Mesenchymal stem cell (in vitro differentiated cells and primary cell): ENCODE measurements at regions not wholly inside any gene's neighbourhood (a gene's known extent, or its start where the extent isn't known, plus 50 kb on each side); places are given as distances from the start of the nearest gene placed in this dataset.
"Not testable (repeated sequence)": the region's sequence is repeated elsewhere in the genome, so short reads cannot be mapped to it uniquely, and the experiment has no call there.

ENCODE experiments used
- DNase-seq: peaks from one replicate; pipeline ENCODE4 v3.0.0-alpha.2; 2013
- H2AFZ ChIP-seq: one replicate; pipeline ENCODE4 v1.6.1; 2013; ENCODE audit warnings: low read depth, mild to moderate bottlenecking, control low read depth, inconsistent platforms, low read length, moderate library complexity
- H2AK5ac ChIP-seq: 2 replicates; pipeline ENCODE4 v1.6.1; 2013; ENCODE audit warnings: low read length, moderate library complexity, mild to moderate bottlenecking, inconsistent platforms; ENCODE audit not compliant: severe bottlenecking
- H2BK120ac ChIP-seq: one replicate; pipeline ENCODE4 v1.6.1; 2013; ENCODE audit warnings: low read depth, mild to moderate bottlenecking, inconsistent platforms, low read length, moderate library complexity
- H2BK12ac ChIP-seq, 2 experiments: one replicate each; pipeline ENCODE4 v1.6.1; 2013; ENCODE audit warnings: inconsistent platforms in 2 of 2, low read length in 2 of 2, mild to moderate bottlenecking in 2 of 2, moderate library complexity in 2 of 2, control low read depth in 1 of 2
- H2BK15ac ChIP-seq: one replicate; pipeline ENCODE4 v1.6.1; 2013; ENCODE audit warnings: mild to moderate bottlenecking, low read depth, inconsistent platforms; ENCODE audit not compliant: poor library complexity, severe bottlenecking
- H2BK5ac ChIP-seq: 2 replicates; pipeline ENCODE4 v1.6.1; 2013; ENCODE audit warnings: low read depth, mild to moderate bottlenecking, low read length, control low read depth, inconsistent platforms; ENCODE audit not compliant: poor library complexity, severe bottlenecking
- H3K14ac ChIP-seq, 2 experiments: one replicate each; pipeline ENCODE4 v1.6.1; 2013; ENCODE audit warnings: inconsistent platforms in 2 of 2, low read length in 2 of 2, control low read depth in 1 of 2, mild to moderate bottlenecking in 1 of 2, moderate library complexity in 1 of 2
- H3K18ac ChIP-seq, 2 experiments: one replicate each; pipeline ENCODE4 v1.6.1; 2013; ENCODE audit warnings: inconsistent platforms in 2 of 2, low read length in 2 of 2, control low read depth in 1 of 2, low read depth in 1 of 2, mild to moderate bottlenecking in 1 of 2
- H3K23ac ChIP-seq, 2 experiments: one replicate each; pipeline ENCODE4 v1.6.1; 2013; ENCODE audit warnings: inconsistent platforms in 2 of 2, low read length in 2 of 2, mild to moderate bottlenecking in 2 of 2, moderate library complexity in 2 of 2, control low read depth in 1 of 2
- H3K27ac ChIP-seq: 2 replicates; pipeline ENCODE4 v1.5.1; 2013; ENCODE audit warnings: mild to moderate bottlenecking, moderate library complexity, low read length, control low read depth, inconsistent platforms; ENCODE audit not compliant: poor library complexity, severe bottlenecking
- H3K27me3 ChIP-seq, 2 experiments: 2 replicates each; pipeline versions ENCODE4 v1.6.1 to v1.7.0; 2013; ENCODE audit warnings: low read length in 2 of 2, mild to moderate bottlenecking in 2 of 2, moderate library complexity in 2 of 2, control low read depth in 1 of 2, inconsistent platforms in 1 of 2; ENCODE audit not compliant: control insufficient read depth in 1 of 2, insufficient read depth in 1 of 2
- H3K36me3 ChIP-seq, 2 experiments: 2 replicates each; pipeline versions ENCODE4 v1.6.1 to v1.7.0; 2013; ENCODE audit warnings: low read length in 2 of 2, control low read depth in 1 of 2, inconsistent platforms in 1 of 2, low read depth in 1 of 2, mild to moderate bottlenecking in 1 of 2; ENCODE audit not compliant: insufficient read depth in 2 of 2, control insufficient read depth in 1 of 2
- H3K4ac ChIP-seq, 2 experiments: one replicate each; pipeline ENCODE4 v1.6.1; 2013; ENCODE audit warnings: inconsistent platforms in 2 of 2, low read length in 2 of 2, mild to moderate bottlenecking in 2 of 2, moderate library complexity in 2 of 2, control low read depth in 1 of 2, low read depth in 1 of 2
- H3K4me1 ChIP-seq: 2 replicates; pipeline ENCODE4 v1.6.1; 2013; ENCODE audit warnings: low read depth, low read length, control low read depth; ENCODE audit not compliant: control insufficient read depth, insufficient read depth
- H3K4me2 ChIP-seq: 2 replicates; pipeline ENCODE4 v1.6.1; 2013; ENCODE audit warnings: low read length, mild to moderate bottlenecking, inconsistent platforms; ENCODE audit not compliant: poor library complexity, severe bottlenecking
- H3K4me3 ChIP-seq, 2 experiments: 2 replicates each; pipeline versions ENCODE4 v1.5.1 to v1.7.0; 2013; ENCODE audit warnings: low read length in 2 of 2, mild to moderate bottlenecking in 2 of 2, control low read depth in 1 of 2, low read depth in 1 of 2; ENCODE audit not compliant: insufficient read depth in 1 of 2
- H3K79me1 ChIP-seq: replicated peaks from 2 replicates; pipeline ENCODE4 v1.6.1; 2013; ENCODE audit warnings: mild to moderate bottlenecking, control low read depth, low read length, inconsistent platforms; ENCODE audit not compliant: poor library complexity, severe bottlenecking
- H3K9ac ChIP-seq: 2 replicates; pipeline ENCODE4 v1.7.0; 2013; ENCODE audit warnings: mild to moderate bottlenecking, low read length, moderate library complexity
- H3K9me3 ChIP-seq: 2 replicates; pipeline ENCODE4 v1.7.0; 2013; ENCODE audit warnings: mild to moderate bottlenecking, low read length; ENCODE audit not compliant: control insufficient read depth
- H4K8ac ChIP-seq: one replicate; pipeline ENCODE4 v1.6.1; 2013; ENCODE audit warnings: inconsistent platforms, mild to moderate bottlenecking, low read length, moderate library complexity
- H4K91ac ChIP-seq: one replicate; pipeline ENCODE4 v1.6.1; 2013; ENCODE audit warnings: mild to moderate bottlenecking, low read length, inconsistent platforms
- WGBS: methylation state at CpG from one replicate; pipeline ENCODE4 v1.1.7; 2013; ENCODE audit warnings: mixed read lengths; 5-methylcytosine and 5-hydroxymethylcytosine counted together

- H2BK15ac ChIP-seq, result no peak overlapping the region
- H2AFZ ChIP-seq, result no peak overlapping the region
- H3K4me3 ChIP-seq, result no peak overlapping the region
- H2BK5ac ChIP-seq, result no peak overlapping the region
- no peak overlapping the region for H3K23ac ChIP-seq
- DNase-seq, result no peak
- no peak overlapping the region for H3K18ac ChIP-seq
- no peak overlapping the region for H3K9ac ChIP-seq
- no peak overlapping the region for H4K91ac ChIP-seq
- peaks cover 6% of the 10 kb centered on the region for H3K9me3 ChIP-seq
- H3K4me2 ChIP-seq, result no peak overlapping the region
- no peaks in the 10 kb centered on the region for H3K36me3 ChIP-seq
- H3K27ac ChIP-seq, result no peak overlapping the region
- no peaks in the 10 kb centered on the region for H3K4me1 ChIP-seq
- no peak overlapping the region for H2AK5ac ChIP-seq
- no peak overlapping the region for H3K4ac ChIP-seq
- H3K79me1 ChIP-seq, result no peaks in the 10 kb centered on the region
- no peak overlapping the region for H4K8ac ChIP-seq
- H2BK12ac ChIP-seq, result no peak overlapping the region
- H3K14ac ChIP-seq, result no peak overlapping the region
- no peaks in the 10 kb centered on the region for H3K27me3 ChIP-seq
- 50% methylated on average over 1 of the region's 1 CpG for WGBS
- no peak overlapping the region for H2BK120ac ChIP-seq
These were observed 341.4 kb upstream of the IRS4 start for GRCh38 chrX:109077788-109078187.

GRCh38 chrX:109054181-109054581, 317.8 kb upstream of the IRS4 start:
- H3K18ac ChIP-seq, H3K4ac ChIP-seq, H2AK5ac ChIP-seq, H3K27ac ChIP-seq, H3K79me1 ChIP-seq, H3K4me2 ChIP-seq, H3K9me3 ChIP-seq, H3K14ac ChIP-seq, H2BK15ac ChIP-seq, H3K27me3 ChIP-seq, H3K4me3 ChIP-seq, H3K36me3 ChIP-seq, H3K4me1 ChIP-seq, H4K8ac ChIP-seq, H2BK12ac ChIP-seq, H3K23ac ChIP-seq, H2BK5ac ChIP-seq, H2AFZ ChIP-seq, H4K91ac ChIP-seq, H2BK120ac ChIP-seq, H3K9ac ChIP-seq: not testable (repeated sequence)
- DNase-seq, result peak; percentile 0
- 91% methylated on average over 12 of the region's 27 CpGs for WGBS

GRCh38 chrX:109049903-109050302, 313.5 kb upstream of the IRS4 start:
- H2BK15ac ChIP-seq, result no peak overlapping the region
- no peak overlapping the region for H2AK5ac ChIP-seq
- 63% methylated on average over 1 of the region's 2 CpGs for WGBS
- no peak overlapping the region for H2BK5ac ChIP-seq
- no peaks in the 10 kb centered on the region for H3K9me3 ChIP-seq
- no peak overlapping the region for H3K9ac ChIP-seq
- H4K8ac ChIP-seq, result no peak overlapping the region
- no peaks in the 10 kb centered on the region for H3K36me3 ChIP-seq
- no peak overlapping the region for H3K18ac ChIP-seq
- no peak overlapping the region for H3K4ac ChIP-seq
- no peak for DNase-seq
- H2BK12ac ChIP-seq, result no peak overlapping the region
- no peak overlapping the region for H2AFZ ChIP-seq
- no peak overlapping the region for H4K91ac ChIP-seq
- H3K27me3 ChIP-seq, result no peaks in the 10 kb centered on the region
- H3K27ac ChIP-seq, result no peak overlapping the region
- H3K4me3 ChIP-seq, result no peak overlapping the region
- no peak overlapping the region for H3K23ac ChIP-seq
- H3K79me1 ChIP-seq, result no peaks in the 10 kb centered on the region
- no peak overlapping the region for H3K4me2 ChIP-seq
- no peak overlapping the region for H3K14ac ChIP-seq
- H3K4me1 ChIP-seq, result no peaks in the 10 kb centered on the region
- no peak overlapping the region for H2BK120ac ChIP-seq

- H3K27me3 ChIP-seq, result peaks cover 0 to 4% of the 10 kb centered on the region in 2 experiments
- no peak overlapping the region for H2BK12ac ChIP-seq
- no peak overlapping the region for H3K4ac ChIP-seq
- no peak overlapping the region for H2AFZ ChIP-seq
- no peaks in the 10 kb centered on the region for H3K36me3 ChIP-seq
- no peak overlapping the region for H2BK120ac ChIP-seq
- H3K79me1 ChIP-seq, result no peaks in the 10 kb centered on the region
- H2BK5ac ChIP-seq, result no peak overlapping the region
- no CpG with 5 or more reads among the region's 2 CpGs for WGBS
- H3K18ac ChIP-seq, result no peak overlapping the region
- H2BK15ac ChIP-seq, result no peak overlapping the region
- no peak overlapping the region for H3K14ac ChIP-seq
- H3K9ac ChIP-seq, result no peak overlapping the region
- no peak overlapping the region for H2AK5ac ChIP-seq
- no peak overlapping the region for H3K4me3 ChIP-seq
- H3K4me2 ChIP-seq, result no peak overlapping the region
- H3K23ac ChIP-seq, result no peak overlapping the region
- H3K4me1 ChIP-seq, result no peaks in the 10 kb centered on the region
- no peak overlapping the region for H3K27ac ChIP-seq
- no peaks in the 10 kb centered on the region for H3K9me3 ChIP-seq
- no peak overlapping the region for H4K91ac ChIP-seq
- no peak overlapping the region for H4K8ac ChIP-seq
- DNase-seq, result no peak
These were observed 313.1 kb upstream of the IRS4 start for GRCh38 chrX:109049416-109049815.
